Retinal pigment epithelial cell (primary cell): ENCODE measurements at regions not wholly inside any gene's neighbourhood (a gene's known extent, or its start where the extent isn't known, plus 50 kb on each side); places are given as distances from the start of the nearest gene placed in this dataset.

ENCODE experiments used
- DNase-seq: peaks from one replicate; pipeline ENCODE4 v3.0.0-alpha.2; 2010; ENCODE audit warnings: low read depth
- H3K4me3 ChIP-seq: 2 replicates; pipeline ENCODE4 v1.5.1; 2011; ENCODE audit warnings: mild to moderate bottlenecking, low read length, control low read depth, moderate library complexity
- TF ChIP-seq, protein P1 (sequence below): conservative IDR thresholded peaks from 2 replicates; pipeline ENCODE4 v1.5.1; 2011; ENCODE audit warnings: low read depth, low read length, control low read depth, inconsistent platforms

DNA sequence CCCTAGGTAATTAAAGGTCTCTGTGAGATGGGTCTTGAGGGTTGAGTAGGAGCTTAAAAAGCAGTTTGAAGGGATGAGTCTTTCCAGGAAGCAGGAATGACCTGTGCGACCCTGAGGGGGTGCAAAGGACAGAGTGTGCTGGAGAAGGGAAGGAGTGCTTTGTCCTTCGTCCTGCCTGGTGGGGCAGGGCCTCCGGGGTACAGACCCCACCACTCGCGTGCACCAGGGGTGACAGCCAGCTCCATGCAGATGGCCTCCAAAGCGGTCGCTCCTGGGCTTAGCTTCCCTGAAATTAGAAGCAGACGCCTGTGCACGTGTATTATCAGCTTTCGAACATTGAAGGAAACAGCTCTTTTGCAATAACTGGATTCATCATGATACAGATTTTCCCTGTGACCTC is 959.8 kb downstream of the BRD1 start:
- DNase-seq, result no peak
- TF ChIP-seq, protein P1, sequence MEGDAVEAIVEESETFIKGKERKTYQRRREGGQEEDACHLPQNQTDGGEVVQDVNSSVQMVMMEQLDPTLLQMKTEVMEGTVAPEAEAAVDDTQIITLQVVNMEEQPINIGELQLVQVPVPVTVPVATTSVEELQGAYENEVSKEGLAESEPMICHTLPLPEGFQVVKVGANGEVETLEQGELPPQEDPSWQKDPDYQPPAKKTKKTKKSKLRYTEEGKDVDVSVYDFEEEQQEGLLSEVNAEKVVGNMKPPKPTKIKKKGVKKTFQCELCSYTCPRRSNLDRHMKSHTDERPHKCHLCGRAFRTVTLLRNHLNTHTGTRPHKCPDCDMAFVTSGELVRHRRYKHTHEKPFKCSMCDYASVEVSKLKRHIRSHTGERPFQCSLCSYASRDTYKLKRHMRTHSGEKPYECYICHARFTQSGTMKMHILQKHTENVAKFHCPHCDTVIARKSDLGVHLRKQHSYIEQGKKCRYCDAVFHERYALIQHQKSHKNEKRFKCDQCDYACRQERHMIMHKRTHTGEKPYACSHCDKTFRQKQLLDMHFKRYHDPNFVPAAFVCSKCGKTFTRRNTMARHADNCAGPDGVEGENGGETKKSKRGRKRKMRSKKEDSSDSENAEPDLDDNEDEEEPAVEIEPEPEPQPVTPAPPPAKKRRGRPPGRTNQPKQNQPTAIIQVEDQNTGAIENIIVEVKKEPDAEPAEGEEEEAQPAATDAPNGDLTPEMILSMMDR, result no peak

DNA sequence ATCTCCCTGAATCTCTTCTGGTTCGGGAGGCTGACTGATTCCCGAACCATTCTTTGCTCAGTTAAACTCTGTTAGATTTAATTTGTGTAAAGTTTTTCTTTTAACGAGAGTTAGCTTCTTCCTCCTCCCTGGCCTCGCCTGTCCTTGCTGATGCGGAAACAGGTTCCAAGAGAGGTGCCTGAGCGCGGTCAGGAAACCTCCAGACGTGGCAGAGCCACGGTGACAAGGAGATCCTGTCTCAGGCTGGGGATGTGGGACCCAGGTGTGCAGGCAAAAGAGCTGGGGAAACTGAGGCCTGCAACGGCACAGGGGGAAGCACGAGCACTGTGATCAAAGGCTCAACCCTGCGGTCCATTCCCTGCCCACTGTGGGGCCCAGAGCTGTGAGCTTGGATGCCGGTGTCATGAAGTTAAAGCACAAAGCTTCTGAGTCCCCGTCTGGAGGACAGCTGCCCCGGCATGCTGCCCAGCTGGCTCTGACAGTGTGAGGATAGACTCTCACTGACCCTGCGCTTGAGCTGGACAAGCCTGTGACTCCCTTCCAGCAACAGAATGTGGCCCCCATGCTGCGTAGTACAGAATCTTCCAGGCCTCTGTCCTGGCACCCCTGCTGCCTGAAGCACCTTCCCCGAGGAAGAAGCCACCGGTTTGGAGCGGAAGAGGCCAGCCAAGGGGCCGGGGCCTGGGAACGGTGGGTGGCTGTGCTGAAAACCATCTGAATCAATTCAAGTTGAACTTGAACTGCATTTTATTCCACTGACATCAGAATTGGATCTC is 960.6 kb downstream of the BRD1 start:
- TF ChIP-seq, protein P1, result no peak
- no peak for DNase-seq
- H3K4me3 ChIP-seq, result no peak overlapping the region

More for the DNA sequence above, 959.8 kb downstream of the BRD1 start:
- H3K4me3 ChIP-seq, result no peak overlapping the region

DNA sequence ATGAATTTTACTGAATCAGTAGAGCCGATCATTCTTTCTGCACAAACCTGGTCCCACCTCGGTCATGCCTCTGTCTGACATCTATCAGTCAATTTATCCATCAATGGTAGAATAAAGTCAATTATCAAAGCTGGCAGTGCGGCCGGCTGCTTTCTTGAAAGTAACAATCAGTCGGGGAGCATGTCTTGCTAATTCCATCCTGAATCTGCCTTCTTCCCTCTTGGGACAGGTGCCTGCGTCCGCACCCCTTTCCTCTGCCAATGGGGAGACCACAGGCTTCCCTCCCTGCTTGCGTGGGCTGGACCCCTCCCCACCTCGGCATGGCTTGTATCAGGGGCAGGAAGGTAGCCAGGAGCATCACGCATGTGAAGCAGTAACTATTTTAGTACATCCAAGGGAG is 962.9 kb downstream of the BRD1 start:
- TF ChIP-seq, protein P1, result no peak
- DNase-seq, result no peak
- H3K4me3 ChIP-seq, result no peak overlapping the region

- TF ChIP-seq, protein P1, result no peak
- no peak overlapping the region for H3K4me3 ChIP-seq
- no peak for DNase-seq
These were observed 963.6 kb downstream of the BRD1 start for GRCh38 chr22:48863965-48864528.

DNA sequence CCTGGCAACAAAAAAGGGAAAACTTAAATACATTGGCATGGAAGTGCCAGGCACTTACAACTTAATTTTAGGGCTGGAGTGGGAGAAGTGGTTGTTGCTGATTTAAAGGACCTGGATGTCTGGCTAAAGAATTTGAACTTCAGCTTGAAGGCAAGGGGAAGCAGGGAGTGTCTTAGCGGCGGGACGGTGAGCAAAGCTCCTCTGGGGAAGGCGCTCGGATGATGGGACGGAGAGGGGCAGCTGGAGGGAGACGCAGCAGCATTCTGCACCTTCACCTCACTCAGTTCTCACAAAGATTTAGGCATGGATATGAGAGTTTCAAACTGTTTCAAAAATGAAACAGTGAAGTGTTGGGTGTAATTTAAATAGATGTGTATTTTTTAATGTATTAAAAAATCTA is 967.1 kb downstream of the BRD1 start:
- TF ChIP-seq, protein P1, result no peak
- no peak overlapping the region for H3K4me3 ChIP-seq
- DNase-seq, result no peak

DNA sequence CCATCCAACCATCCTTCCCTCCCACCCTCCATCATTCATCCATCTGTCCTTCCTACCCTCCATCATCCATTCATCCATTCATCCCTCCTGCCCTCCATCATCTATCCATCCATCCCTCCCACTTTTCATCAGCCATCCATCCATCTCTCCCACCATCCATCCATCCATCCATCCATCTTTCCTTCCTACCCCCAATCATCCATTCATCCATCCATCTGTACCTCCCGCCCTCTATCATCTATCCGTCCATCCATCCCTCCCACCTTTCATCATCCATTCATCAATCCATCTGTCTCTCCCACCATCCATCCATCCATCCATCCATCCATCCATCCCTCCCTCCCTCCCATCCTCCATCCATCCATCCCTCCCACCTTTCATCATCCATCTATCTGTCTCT is 968.8 kb downstream of the BRD1 start:
- no peak overlapping the region for H3K4me3 ChIP-seq
- no peak for DNase-seq
- TF ChIP-seq, protein P1, result no peak

DNA sequence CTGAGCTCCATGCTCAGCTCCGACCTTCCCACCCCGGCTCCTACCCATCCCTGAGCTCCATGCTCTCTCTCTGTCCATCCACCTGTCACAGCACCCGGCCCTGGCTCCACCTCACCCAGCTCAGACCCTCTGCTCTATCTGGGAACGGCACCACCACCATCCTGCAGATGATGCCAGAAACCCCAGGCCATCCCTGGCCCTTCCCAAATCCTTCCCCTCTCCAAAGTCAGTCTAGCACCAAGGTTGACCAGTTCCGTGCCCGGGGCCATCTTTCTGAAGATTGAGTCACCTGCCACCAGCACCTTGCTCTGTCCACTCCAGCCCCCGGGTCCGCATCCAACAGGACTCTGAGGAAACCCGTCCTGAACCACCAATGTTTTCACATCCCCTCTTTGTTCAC is 969.6 kb downstream of the BRD1 start:
- H3K4me3 ChIP-seq, result no peak overlapping the region
- TF ChIP-seq, protein P1, result no peak
- DNase-seq, result no peak
